ENCODE measurements at regions not wholly inside any gene's neighbourhood (a gene's known extent, or its start where the extent isn't known, plus 50 kb on each side); places are given as distances from the start of the nearest gene placed in this dataset.
"Not testable (repeated sequence)": the region's sequence is repeated elsewhere in the genome, so short reads cannot be mapped to it uniquely, and the experiment has no call there.

- DNase-seq, result no peak
Measured at GRCh38 chr19:33866696-33867095, 70.0 kb downstream of the KCTD15 start.

GRCh38 chr19:33868076-33868735, 71.5 kb downstream of the KCTD15 start:
- DNase-seq, result no peak

- no peak for DNase-seq
Measured at GRCh38 chr19:33868788-33869412, 72.2 kb downstream of the KCTD15 start.

- not testable (repeated sequence) for DNase-seq
Measured at GRCh38 chr19:33870298-33870932, 73.7 kb downstream of the KCTD15 start.

- no peak for DNase-seq
Measured at GRCh38 chr19:33871605-33872004, 74.9 kb downstream of the KCTD15 start.

- DNase-seq, result no peak
Measured at GRCh38 chr19:33872445-33873320, 76.0 kb downstream of the KCTD15 start.

GRCh38 chr19:33875071-33875470, 78.4 kb downstream of the KCTD15 start:
- DNase-seq, result no peak

- DNase-seq, result no peak
Measured at GRCh38 chr19:33876192-33876591, 79.5 kb downstream of the KCTD15 start.

- no peak for DNase-seq
Measured at GRCh38 chr19:33878030-33878544, 81.4 kb downstream of the KCTD15 start.

- DNase-seq, result no peak
Measured at GRCh38 chr19:33878910-33879810, 82.5 kb downstream of the KCTD15 start.

- no peak for DNase-seq
Measured at GRCh38 chr19:33879818-33880575, 83.3 kb downstream of the KCTD15 start.

- no peak for DNase-seq
Measured at GRCh38 chr19:33883859-33884519, 87.3 kb downstream of the KCTD15 start.

GRCh38 chr19:33885236-33885635, 88.6 kb downstream of the KCTD15 start:
- DNase-seq, result no peak

GRCh38 chr19:33887891-33888290, 91.2 kb downstream of the KCTD15 start:
- no peak for DNase-seq

GRCh38 chr19:33888665-33889064, 92.0 kb downstream of the KCTD15 start:
- no peak for DNase-seq

- no peak for DNase-seq
Measured at GRCh38 chr19:33890569-33890968, 93.9 kb downstream of the KCTD15 start.

- DNase-seq, result no peak
Measured at GRCh38 chr19:33891773-33892172, 95.1 kb downstream of the KCTD15 start.

GRCh38 chr19:33894787-33895186, 98.1 kb downstream of the KCTD15 start:
- DNase-seq, result no peak

GRCh38 chr19:33895366-33895765, 98.7 kb downstream of the KCTD15 start:
- DNase-seq, result no peak

GRCh38 chr19:33898062-33898677, 101.5 kb downstream of the KCTD15 start:
- no peak for DNase-seq

All from NCI-H1092 treated with DMSO at 0.1 percent for 48 hours (cell line).